ENCODE measurements at regions not wholly inside any gene's neighbourhood (a gene's known extent, or its start where the extent isn't known, plus 50 kb on each side); places are given as distances from the start of the nearest gene placed in this dataset.

DNA sequence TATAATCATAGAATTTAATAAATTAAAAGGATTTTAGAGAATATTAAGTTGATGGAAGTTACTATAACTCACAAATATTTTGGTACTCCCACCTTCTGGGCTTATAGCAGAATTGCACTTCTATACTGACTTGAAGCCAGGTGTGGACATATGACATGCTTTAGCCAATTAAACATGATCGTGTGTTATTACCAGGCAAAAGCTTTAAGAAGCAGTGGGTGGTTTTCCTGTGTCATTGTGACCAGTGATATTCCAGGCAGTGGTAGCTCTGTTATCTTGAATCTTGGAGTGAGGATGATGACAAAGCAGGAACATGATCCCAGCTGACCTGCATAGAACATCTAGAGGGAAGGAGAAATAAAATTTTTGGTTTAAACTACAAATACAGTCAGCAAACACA is 370.9 kb upstream of the ZEB2 start:
- TF ChIP-seq, protein P1, sequence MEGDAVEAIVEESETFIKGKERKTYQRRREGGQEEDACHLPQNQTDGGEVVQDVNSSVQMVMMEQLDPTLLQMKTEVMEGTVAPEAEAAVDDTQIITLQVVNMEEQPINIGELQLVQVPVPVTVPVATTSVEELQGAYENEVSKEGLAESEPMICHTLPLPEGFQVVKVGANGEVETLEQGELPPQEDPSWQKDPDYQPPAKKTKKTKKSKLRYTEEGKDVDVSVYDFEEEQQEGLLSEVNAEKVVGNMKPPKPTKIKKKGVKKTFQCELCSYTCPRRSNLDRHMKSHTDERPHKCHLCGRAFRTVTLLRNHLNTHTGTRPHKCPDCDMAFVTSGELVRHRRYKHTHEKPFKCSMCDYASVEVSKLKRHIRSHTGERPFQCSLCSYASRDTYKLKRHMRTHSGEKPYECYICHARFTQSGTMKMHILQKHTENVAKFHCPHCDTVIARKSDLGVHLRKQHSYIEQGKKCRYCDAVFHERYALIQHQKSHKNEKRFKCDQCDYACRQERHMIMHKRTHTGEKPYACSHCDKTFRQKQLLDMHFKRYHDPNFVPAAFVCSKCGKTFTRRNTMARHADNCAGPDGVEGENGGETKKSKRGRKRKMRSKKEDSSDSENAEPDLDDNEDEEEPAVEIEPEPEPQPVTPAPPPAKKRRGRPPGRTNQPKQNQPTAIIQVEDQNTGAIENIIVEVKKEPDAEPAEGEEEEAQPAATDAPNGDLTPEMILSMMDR (conservative IDR thresholded peaks at IDR 0.05) = 0 out of 2 replicates have a peak, but pooled peaks have one; percentile 32
- no peak for TF ChIP-seq EZH2 (IDR thresholded peaks at IDR 0.05; ENCODE audit: low read depth)
- H3K27me3 ChIP-seq (ENCODE audit: insufficient read depth, low read depth) = no peaks in the 10 kb centered on the region
- ChIA-PET POLR2A (ENCODE audit: unreplicated experiment) (no interaction called here), CTCF (interaction anchor here (0.6 kb wide), 1 partner anchor 566 kb away, joined by 4 read pairs; no protein-coding TSS in a partner anchor)
- H3F3A ChIP-seq (ENCODE audit: insufficient read depth, low read depth) = no peaks in the 10 kb centered on the region
- H3K27ac ChIP-seq = no peak overlapping the region
- BruUV-seq (replicated peaks) = no TSS peak
- DNase-seq = peak in 1 of 2 experiments; percentile 8
- H3K9me2 ChIP-seq (ENCODE audit: insufficient read depth) = no peaks in the 10 kb centered on the region
- H3K4me3 ChIP-seq = no peak overlapping the region
- no peaks in the 10 kb centered on the region for H3K4me1 ChIP-seq (replicated peaks; ENCODE audit: insufficient read depth)
- no peaks in the 10 kb centered on the region for H4K20me1 ChIP-seq (ENCODE audit: insufficient read depth)
- no peaks in the 10 kb centered on the region for H3K79me2 ChIP-seq (ENCODE audit: low read depth)
- no peaks in the 10 kb centered on the region for H3K9me3 ChIP-seq (ENCODE audit: insufficient read depth, low read depth)
- intact Hi-C loops (cut with micrococcal nuclease; ENCODE audit: unreplicated experiment) = no loop called here
- peak overlapping the region; percentile 52; the same call in 1 of the 2 replicates for H2AFZ ChIP-seq
- H3K36me3 ChIP-seq (ENCODE audit: low read depth) = no peaks in the 10 kb centered on the region
- H3K4me2 ChIP-seq = no peak overlapping the region

DNA sequence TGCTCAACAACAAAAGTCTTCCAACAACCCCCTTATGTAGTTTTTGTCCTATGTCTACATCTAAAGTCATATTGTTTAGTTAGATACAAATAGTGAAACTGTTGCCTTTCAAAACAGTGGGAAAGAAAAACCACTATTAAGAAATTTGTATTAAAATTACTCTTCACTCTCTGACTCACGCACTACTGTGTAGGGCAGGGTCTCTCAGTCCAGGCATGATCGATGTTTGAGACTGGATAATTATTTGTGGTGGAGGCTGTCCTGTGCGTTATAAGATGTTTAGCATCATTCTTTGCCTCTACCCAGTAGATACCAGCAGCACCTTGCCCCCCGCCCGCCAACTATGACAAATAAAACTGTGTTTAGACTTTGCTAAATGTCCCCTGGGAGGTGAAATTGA is 369.4 kb upstream of the ZEB2 start:
- H3F3A ChIP-seq (ENCODE audit: insufficient read depth, low read depth) = no peaks in the 10 kb centered on the region
- H3K4me2 ChIP-seq = no peak overlapping the region
- TF ChIP-seq EZH2 (IDR thresholded peaks at IDR 0.05; ENCODE audit: low read depth) = no peak
- TF ChIP-seq, protein P1 (conservative IDR thresholded peaks at IDR 0.05) = no peak
- no peaks in the 10 kb centered on the region for H4K20me1 ChIP-seq (ENCODE audit: insufficient read depth)
- CTCF ChIA-PET = no interaction called here
- no peaks in the 10 kb centered on the region for H3K36me3 ChIP-seq (ENCODE audit: low read depth)
- intact Hi-C loops (cut with micrococcal nuclease; ENCODE audit: unreplicated experiment) = no loop called here
- DNase-seq = no peak
- H3K4me3 ChIP-seq = no peak overlapping the region
- H3K9me2 ChIP-seq (ENCODE audit: insufficient read depth) = no peaks in the 10 kb centered on the region; the same call in 1 of the 2 replicates
- no peaks in the 10 kb centered on the region for H3K27me3 ChIP-seq (ENCODE audit: insufficient read depth, low read depth)
- 0 out of 2 replicates have a peak overlapping the region, but pooled peaks have one; percentile 16 for H2AFZ ChIP-seq
- H3K4me1 ChIP-seq (replicated peaks; ENCODE audit: insufficient read depth) = no peaks in the 10 kb centered on the region
- H3K79me2 ChIP-seq (ENCODE audit: low read depth) = no peaks in the 10 kb centered on the region
- POLR2A ChIA-PET (ENCODE audit: unreplicated experiment) = no interaction called here
- H3K27ac ChIP-seq = no peak overlapping the region
- no TSS peak for BruUV-seq (replicated peaks)
- no peaks in the 10 kb centered on the region for H3K9me3 ChIP-seq (ENCODE audit: insufficient read depth, low read depth)

DNA sequence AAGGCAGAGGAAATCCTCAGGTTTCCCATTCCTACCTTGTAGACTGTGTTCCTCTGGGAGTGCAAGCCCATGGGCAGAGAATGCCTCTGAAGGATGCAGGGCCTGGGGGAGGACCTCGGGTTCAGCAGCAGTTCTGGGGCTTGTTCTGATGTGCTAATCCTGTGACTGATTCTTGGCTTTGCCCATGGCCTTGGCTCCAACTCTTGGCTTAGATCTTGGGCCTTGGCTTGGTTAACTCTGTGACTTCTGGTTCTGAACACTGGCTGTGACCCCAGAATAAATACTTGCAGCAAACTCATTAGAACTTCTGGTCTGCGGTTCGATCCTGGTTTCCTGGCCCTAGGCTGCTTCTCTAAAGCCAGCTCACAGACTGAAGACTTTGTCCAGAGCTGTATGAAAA is 366.9 kb upstream of the ZEB2 start:
- no TSS peak for BruUV-seq (replicated peaks)
- Histone ChIP-seq H2AFZ (no peak overlapping the region), H4K20me1 (ENCODE audit: insufficient read depth) (no peaks in the 10 kb centered on the region), H3K4me1 (replicated peaks; ENCODE audit: insufficient read depth) (no peaks in the 10 kb centered on the region), H3F3A (ENCODE audit: insufficient read depth, low read depth) (no peaks in the 10 kb centered on the region), H3K9me3 (ENCODE audit: insufficient read depth, low read depth) (no peaks in the 10 kb centered on the region), H3K27ac (no peak overlapping the region), H3K4me2 (no peak overlapping the region), H3K79me2 (ENCODE audit: low read depth) (no peaks in the 10 kb centered on the region), H3K9me2 (ENCODE audit: insufficient read depth) (no peaks in the 10 kb centered on the region; the same call in 1 of the 2 replicates), H3K36me3 (ENCODE audit: low read depth) (no peaks in the 10 kb centered on the region), H3K4me3 (no peak overlapping the region), H3K27me3 (ENCODE audit: insufficient read depth, low read depth) (no peaks in the 10 kb centered on the region)
- ChIA-PET CTCF (no interaction called here), POLR2A (ENCODE audit: unreplicated experiment) (no interaction called here)
- DNase-seq = no peak
- no peak for TF ChIP-seq EZH2 (IDR thresholded peaks at IDR 0.05; ENCODE audit: low read depth)
- TF ChIP-seq, protein P1 (conservative IDR thresholded peaks at IDR 0.05) = no peak
- intact Hi-C loops (cut with micrococcal nuclease; ENCODE audit: unreplicated experiment) = no loop called here
